ENCODE measurements at regions not wholly inside any gene's neighbourhood (a gene's known extent, or its start where the extent isn't known, plus 50 kb on each side); places are given as distances from the start of the nearest gene placed in this dataset.

DNA sequence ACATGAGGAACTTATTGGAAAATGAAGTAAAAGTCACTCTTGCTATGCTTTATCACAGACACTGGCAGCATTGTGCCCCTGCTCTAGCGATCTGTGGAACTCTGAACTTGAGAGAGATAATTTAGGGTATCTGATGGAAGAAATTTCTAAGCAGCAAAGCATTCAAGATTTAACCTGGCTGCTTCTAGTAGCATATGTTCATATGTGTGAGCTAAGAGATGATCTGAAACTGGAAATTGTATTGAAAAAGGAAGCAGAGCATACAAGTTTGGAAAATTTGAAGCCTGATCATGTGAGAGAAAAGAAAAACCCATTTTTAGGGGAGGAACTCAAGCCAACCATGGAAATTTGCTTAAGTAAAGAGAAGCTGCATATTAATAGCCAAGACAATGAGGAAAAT, 657.7 kb downstream of the TRAM1L1 start:
- Histone ChIP-seq H3K4me2 (ENCODE audit: low read length) (no peak overlapping the region), H4K20me1 (ENCODE audit: low read length) (no peaks in the 10 kb centered on the region), H3K27me3 (ENCODE audit: low read length) (no peaks in the 10 kb centered on the region), H3K36me3 (ENCODE audit: low read depth, low read length) (no peaks in the 10 kb centered on the region), H3F3A (ENCODE audit: low read length, unreplicated experiment) (no peaks in the 10 kb centered on the region), H3K79me2 (ENCODE audit: low read length) (no peaks in the 10 kb centered on the region), H3K27ac (ENCODE audit: low read length) (no peak overlapping the region), H2AFZ (ENCODE audit: low read length) (no peak overlapping the region), H3K9me2 (replicated peaks; ENCODE audit: low read length) (no peaks in the 10 kb centered on the region), H3K9me3 (ENCODE audit: low read length) (no peaks in the 10 kb centered on the region), H3K9ac (ENCODE audit: low read length) (no peak overlapping the region), H3K4me1 (ENCODE audit: insufficient read depth, low read length) (no peaks in the 10 kb centered on the region), H3K4me3 (ENCODE audit: low read length) (no peak overlapping the region)
- ChIA-PET POLR2A (ENCODE audit: unreplicated experiment) (no interaction called here), CTCF (no interaction called here)
- TF ChIP-seq EZH2phosphoT487 (IDR thresholded peaks at IDR 0.05; ENCODE audit: borderline replicate concordance, low read length) (no peak), CTCF (conservative IDR thresholded peaks at IDR 0.05; ENCODE audit: low read depth, low read length) (no peak), EZH2 (IDR thresholded peaks at IDR 0.05; ENCODE audit: low read length, unreplicated experiment) (no peak)
- intact Hi-C loops (cut with micrococcal nuclease), result no loop called here
- ATAC-seq (no peak), DNase-seq (no peak)
- no TSS peak for BruUV-seq (replicated peaks)

GRCh38 chr4:116413222-116413621, 672.2 kb downstream of the TRAM1L1 start:
- ChIA-PET CTCF (no interaction called here), POLR2A (ENCODE audit: unreplicated experiment) (no interaction called here)
- Histone ChIP-seq H3K79me2 (ENCODE audit: low read length) (no peaks in the 10 kb centered on the region), H3K4me2 (ENCODE audit: low read length) (no peak overlapping the region), H3F3A (ENCODE audit: low read length, unreplicated experiment) (no peaks in the 10 kb centered on the region), H2AFZ (ENCODE audit: low read length) (no peak overlapping the region), H3K4me1 (ENCODE audit: insufficient read depth, low read length) (no peaks in the 10 kb centered on the region), H3K4me3 (ENCODE audit: low read length) (no peak overlapping the region), H3K36me3 (ENCODE audit: low read depth, low read length) (no peaks in the 10 kb centered on the region), H3K9me2 (replicated peaks; ENCODE audit: low read length) (no peaks in the 10 kb centered on the region), H3K27ac (ENCODE audit: low read length) (no peak overlapping the region), H3K9me3 (ENCODE audit: low read length) (no peaks in the 10 kb centered on the region), H4K20me1 (ENCODE audit: low read length) (no peaks in the 10 kb centered on the region), H3K27me3 (ENCODE audit: low read length) (no peaks in the 10 kb centered on the region), H3K9ac (ENCODE audit: low read length) (no peak overlapping the region)
- no TSS peak for BruUV-seq (replicated peaks)
- intact Hi-C loops (cut with micrococcal nuclease), result no loop called here
- no peak for ATAC-seq
- TF ChIP-seq CTCF (conservative IDR thresholded peaks at IDR 0.05; ENCODE audit: low read depth, low read length) (no peak), EZH2 (IDR thresholded peaks at IDR 0.05; ENCODE audit: low read length, unreplicated experiment) (no peak), EZH2phosphoT487 (IDR thresholded peaks at IDR 0.05; ENCODE audit: borderline replicate concordance, low read length) (no peak)
- DNase-seq, result no peak

- Histone ChIP-seq H3K4me1 (ENCODE audit: insufficient read depth, low read length) (peaks cover 3% of the 10 kb centered on the region; the same call in 1 of the 2 replicates), H3K36me3 (ENCODE audit: low read depth, low read length) (no peaks in the 10 kb centered on the region), H2AFZ (ENCODE audit: low read length) (no peak overlapping the region), H3K27me3 (ENCODE audit: low read length) (no peaks in the 10 kb centered on the region), H3K4me2 (ENCODE audit: low read length) (no peak overlapping the region), H3K79me2 (ENCODE audit: low read length) (no peaks in the 10 kb centered on the region), H3K9me2 (replicated peaks; ENCODE audit: low read length) (no peaks in the 10 kb centered on the region), H3K9ac (ENCODE audit: low read length) (no peak overlapping the region), H3F3A (ENCODE audit: low read length, unreplicated experiment) (no peaks in the 10 kb centered on the region), H3K27ac (ENCODE audit: low read length) (no peak overlapping the region), H3K9me3 (ENCODE audit: low read length) (no peaks in the 10 kb centered on the region), H3K4me3 (ENCODE audit: low read length) (no peak overlapping the region), H4K20me1 (ENCODE audit: low read length) (no peaks in the 10 kb centered on the region)
- TF ChIP-seq EZH2 (IDR thresholded peaks at IDR 0.05; ENCODE audit: low read length, unreplicated experiment) (no peak), CTCF (conservative IDR thresholded peaks at IDR 0.05; ENCODE audit: low read depth, low read length) (no peak), EZH2phosphoT487 (IDR thresholded peaks at IDR 0.05; ENCODE audit: borderline replicate concordance, low read length) (no peak)
- POLR2A ChIA-PET (ENCODE audit: unreplicated experiment), result no interaction called here
- no peak for ATAC-seq
- CTCF ChIA-PET, result no interaction called here
- intact Hi-C loops (cut with micrococcal nuclease), result no loop called here
- no peak for DNase-seq
- BruUV-seq (replicated peaks), result no TSS peak
Measured at GRCh38 chr4:116401293-116401692, 684.1 kb downstream of the TRAM1L1 start.

All from PC-3 (cell line).